ENCODE measurements at regions not wholly inside any gene's neighbourhood (a gene's known extent, or its start where the extent isn't known, plus 50 kb on each side); places are given as distances from the start of the nearest gene placed in this dataset.
"Not testable (repeated sequence)": the region's sequence is repeated elsewhere in the genome, so short reads cannot be mapped to it uniquely, and the experiment has no call there.

DNA sequence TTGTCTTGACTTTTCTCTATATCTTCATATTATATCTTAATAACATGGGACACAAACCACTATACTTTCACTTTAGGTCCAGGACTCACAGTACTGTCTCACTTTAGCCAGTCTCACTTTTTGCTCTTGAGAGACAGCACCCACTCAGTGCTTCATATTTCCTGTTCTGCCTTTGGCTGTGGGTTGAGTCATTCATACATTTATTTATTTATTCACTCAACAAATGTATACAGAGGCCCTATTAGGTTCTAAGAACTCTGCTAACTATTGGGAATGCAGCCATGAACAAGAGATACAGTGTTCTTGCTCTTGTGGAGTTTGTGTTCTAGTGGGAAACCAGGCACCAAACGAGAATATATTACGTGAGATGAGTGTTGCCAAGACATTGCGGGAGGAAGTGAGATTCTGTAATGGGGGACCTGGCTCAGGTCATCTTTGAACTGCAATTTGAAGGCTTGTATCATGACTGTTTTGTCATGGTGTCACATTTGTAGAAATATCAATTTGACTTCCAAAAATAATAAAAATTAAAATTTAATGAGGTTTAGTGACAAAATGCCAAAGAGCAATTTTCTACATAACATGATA, 190.1 kb downstream of the SDHAF3 start:
- no peak overlapping the region for H3K4me3 ChIP-seq (ENCODE audit: low read depth, low read length)
- H3K27me3 ChIP-seq (ENCODE audit: control insufficient read depth, insufficient read depth, low read length) = no peaks in the 10 kb centered on the region
- no peaks in the 10 kb centered on the region for H3K36me3 ChIP-seq (ENCODE audit: control insufficient read depth, insufficient read depth, low read length)
- TF ChIP-seq, protein P1, sequence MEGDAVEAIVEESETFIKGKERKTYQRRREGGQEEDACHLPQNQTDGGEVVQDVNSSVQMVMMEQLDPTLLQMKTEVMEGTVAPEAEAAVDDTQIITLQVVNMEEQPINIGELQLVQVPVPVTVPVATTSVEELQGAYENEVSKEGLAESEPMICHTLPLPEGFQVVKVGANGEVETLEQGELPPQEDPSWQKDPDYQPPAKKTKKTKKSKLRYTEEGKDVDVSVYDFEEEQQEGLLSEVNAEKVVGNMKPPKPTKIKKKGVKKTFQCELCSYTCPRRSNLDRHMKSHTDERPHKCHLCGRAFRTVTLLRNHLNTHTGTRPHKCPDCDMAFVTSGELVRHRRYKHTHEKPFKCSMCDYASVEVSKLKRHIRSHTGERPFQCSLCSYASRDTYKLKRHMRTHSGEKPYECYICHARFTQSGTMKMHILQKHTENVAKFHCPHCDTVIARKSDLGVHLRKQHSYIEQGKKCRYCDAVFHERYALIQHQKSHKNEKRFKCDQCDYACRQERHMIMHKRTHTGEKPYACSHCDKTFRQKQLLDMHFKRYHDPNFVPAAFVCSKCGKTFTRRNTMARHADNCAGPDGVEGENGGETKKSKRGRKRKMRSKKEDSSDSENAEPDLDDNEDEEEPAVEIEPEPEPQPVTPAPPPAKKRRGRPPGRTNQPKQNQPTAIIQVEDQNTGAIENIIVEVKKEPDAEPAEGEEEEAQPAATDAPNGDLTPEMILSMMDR (IDR thresholded peaks at IDR 0.05; ENCODE audit: insufficient read depth, low read length, poor library complexity, severe bottlenecking) = no peak
- DNase-seq (ENCODE audit: low read depth) = no peak

GRCh38 chr7:97313900-97314299, 196.4 kb downstream of the SDHAF3 start:
- no peak for DNase-seq (ENCODE audit: low read depth)
- TF ChIP-seq, protein P1 (IDR thresholded peaks at IDR 0.05; ENCODE audit: insufficient read depth, low read length, poor library complexity, severe bottlenecking) = no peak
- no peaks in the 10 kb centered on the region for H3K36me3 ChIP-seq (ENCODE audit: control insufficient read depth, insufficient read depth, low read length)
- H3K4me3 ChIP-seq (ENCODE audit: low read depth, low read length) = no peak overlapping the region
- no peaks in the 10 kb centered on the region for H3K27me3 ChIP-seq (ENCODE audit: control insufficient read depth, insufficient read depth, low read length)

DNA sequence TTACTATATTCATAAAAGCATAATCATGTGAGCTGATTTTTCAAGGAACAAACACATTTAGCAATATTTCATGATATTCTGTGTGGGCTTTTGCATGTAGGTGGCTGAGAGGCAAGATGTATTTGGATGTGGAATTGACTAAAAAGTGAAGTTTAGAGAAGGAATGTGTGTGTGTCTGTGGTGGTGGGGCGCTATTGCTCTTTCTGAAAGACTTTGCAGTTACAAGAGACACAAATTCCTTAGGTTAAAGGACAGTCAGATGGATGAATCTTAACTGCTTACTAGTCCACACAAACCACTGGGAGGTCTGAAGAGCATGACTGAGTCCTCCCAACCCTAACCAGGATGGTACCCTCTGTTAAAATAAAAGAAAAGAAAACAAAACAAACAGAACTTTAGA, 200.1 kb downstream of the SDHAF3 start:
- H3K27me3 ChIP-seq (ENCODE audit: control insufficient read depth, insufficient read depth, low read length) = no peaks in the 10 kb centered on the region
- TF ChIP-seq, protein P1 (IDR thresholded peaks at IDR 0.05; ENCODE audit: insufficient read depth, low read length, poor library complexity, severe bottlenecking) = no peak
- no peaks in the 10 kb centered on the region for H3K36me3 ChIP-seq (ENCODE audit: control insufficient read depth, insufficient read depth, low read length)
- no peak for DNase-seq (ENCODE audit: low read depth)
- no peak overlapping the region for H3K4me3 ChIP-seq (ENCODE audit: low read depth, low read length)

DNA sequence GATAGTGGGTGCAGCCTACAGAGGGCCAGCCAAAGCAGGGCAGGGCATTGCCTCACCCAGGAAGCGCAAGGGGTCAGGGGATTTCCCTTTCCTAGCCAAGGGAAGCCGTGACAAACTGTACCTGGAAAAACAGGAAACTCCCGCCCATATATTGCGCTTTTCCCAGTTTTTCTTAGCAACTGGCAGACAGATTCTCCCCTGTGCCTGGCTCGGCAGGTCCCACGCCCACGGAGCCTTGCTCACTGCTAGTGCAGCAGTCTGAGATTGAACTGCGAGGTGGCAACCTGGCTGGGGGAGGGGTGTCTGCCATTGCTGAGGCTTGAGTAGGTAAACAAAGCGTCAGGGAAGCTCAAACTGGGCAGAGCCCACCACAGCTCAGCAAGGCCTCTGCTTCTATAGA, 212.4 kb downstream of the SDHAF3 start:
- H3K36me3 ChIP-seq (ENCODE audit: control insufficient read depth, insufficient read depth, low read length); H3K4me3 ChIP-seq (ENCODE audit: low read depth, low read length); DNase-seq (ENCODE audit: low read depth); H3K27me3 ChIP-seq (ENCODE audit: control insufficient read depth, insufficient read depth, low read length): not testable (repeated sequence)

GRCh38 chr7:97337849-97338248, 220.4 kb downstream of the SDHAF3 start:
- Histone ChIP-seq H3K27me3 (ENCODE audit: control insufficient read depth, insufficient read depth, low read length) (no peaks in the 10 kb centered on the region), H3K36me3 (ENCODE audit: control insufficient read depth, insufficient read depth, low read length) (no peaks in the 10 kb centered on the region), H3K4me3 (ENCODE audit: low read depth, low read length) (no peak overlapping the region)
- DNase-seq (ENCODE audit: low read depth) = no peak
- TF ChIP-seq, protein P1 (IDR thresholded peaks at IDR 0.05; ENCODE audit: insufficient read depth, low read length, poor library complexity, severe bottlenecking) = no peak

DNA sequence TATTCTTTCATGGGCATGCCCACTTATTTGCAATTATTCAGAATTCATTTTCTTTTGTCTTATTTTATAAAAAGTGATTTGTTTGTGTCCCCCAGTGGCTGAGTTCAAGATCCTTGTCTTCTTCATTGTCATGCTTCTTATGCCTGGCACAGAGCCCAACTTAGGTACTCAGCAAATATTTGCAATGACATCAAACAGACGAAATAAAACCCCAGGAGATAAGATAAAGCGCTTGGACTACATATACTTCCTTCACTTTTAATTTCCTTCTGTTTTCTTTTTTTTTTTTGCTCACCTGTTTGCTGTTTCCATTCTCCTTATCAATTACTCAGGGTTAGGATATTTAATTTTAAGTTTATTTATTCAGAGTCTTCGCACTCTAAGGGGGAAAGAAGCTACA, 225.0 kb downstream of the SDHAF3 start:
- Histone ChIP-seq H3K27me3 (ENCODE audit: control insufficient read depth, insufficient read depth, low read length) (no peaks in the 10 kb centered on the region), H3K36me3 (ENCODE audit: control insufficient read depth, insufficient read depth, low read length) (no peaks in the 10 kb centered on the region), H3K4me3 (ENCODE audit: low read depth, low read length) (no peak overlapping the region)
- TF ChIP-seq, protein P1 (IDR thresholded peaks at IDR 0.05; ENCODE audit: insufficient read depth, low read length, poor library complexity, severe bottlenecking) = no peak
- DNase-seq (ENCODE audit: low read depth) = no peak
